Activated CD4-positive, alpha-beta T cell treated with anti-CD3 and anti-CD28 coated beads, Interleukin-2, amount 50 U/mL, for 24 hours (primary cell): ENCODE measurements at regions not wholly inside any gene's neighbourhood (a gene's known extent, or its start where the extent isn't known, plus 50 kb on each side); places are given as distances from the start of the nearest gene placed in this dataset.

Experiments used
- DNase-seq, 2 donors: peaks; one replicate each; pipeline ENCODE4 v3.0.0-alpha.2; 2020; ENCODE audit warnings: low read depth in 1 of 2, low spot score in 1 of 2

- DNase-seq: no peak
Observed at GRCh38 chr11:69985641-69986439, 92.3 kb upstream of the ANO1 start.

- no peak for DNase-seq
Observed at GRCh38 chr11:69986440-69986787, 91.7 kb upstream of the ANO1 start.

- no peak for DNase-seq
Observed at GRCh38 chr11:69986830-69987229, 91.3 kb upstream of the ANO1 start.

- DNase-seq: no peak
Observed at GRCh38 chr11:69992026-69992425, 86.1 kb upstream of the ANO1 start.

GRCh38 chr11:69992943-69993694 is 85.0 kb upstream of the ANO1 start:
- DNase-seq: no peak

GRCh38 chr11:69994810-69995209 is 83.3 kb upstream of the ANO1 start:
- DNase-seq: no peak

- no peak for DNase-seq
Observed at GRCh38 chr11:69995697-69996096, 82.4 kb upstream of the ANO1 start.

- DNase-seq: no peak
Observed at GRCh38 chr11:69996451-69996850, 81.7 kb upstream of the ANO1 start.

GRCh38 chr11:69997352-69997751 is 80.8 kb upstream of the ANO1 start:
- DNase-seq: no peak

GRCh38 chr11:69999721-70000120 is 78.4 kb upstream of the ANO1 start:
- DNase-seq: no peak

GRCh38 chr11:70000228-70000627 is 77.9 kb upstream of the ANO1 start:
- no peak for DNase-seq

- DNase-seq: no peak
Observed at GRCh38 chr11:70001246-70001645, 76.9 kb upstream of the ANO1 start.

- DNase-seq: no peak
Observed at GRCh38 chr11:70002433-70002832, 75.7 kb upstream of the ANO1 start.

GRCh38 chr11:70005107-70005818 is 72.9 kb upstream of the ANO1 start:
- no peak for DNase-seq

GRCh38 chr11:70007796-70008195 is 70.3 kb upstream of the ANO1 start:
- no peak for DNase-seq

GRCh38 chr11:70010774-70011173 is 67.3 kb upstream of the ANO1 start:
- no peak for DNase-seq

- no peak for DNase-seq
Observed at GRCh38 chr11:70012134-70012733, 65.9 kb upstream of the ANO1 start.

- no peak for DNase-seq
Observed at GRCh38 chr11:70014291-70014690, 63.8 kb upstream of the ANO1 start.

- DNase-seq: no peak
Observed at GRCh38 chr11:70016666-70017367, 61.3 kb upstream of the ANO1 start.

GRCh38 chr11:70018816-70019215 is 59.3 kb upstream of the ANO1 start:
- DNase-seq: no peak

GRCh38 chr11:70019576-70020011 is 58.5 kb upstream of the ANO1 start:
- no peak for DNase-seq
